ENCODE measurements at regions not wholly inside any gene's neighbourhood (a gene's known extent, or its start where the extent isn't known, plus 50 kb on each side); places are given as distances from the start of the nearest gene placed in this dataset.
"Not testable (repeated sequence)": the region's sequence is repeated elsewhere in the genome, so short reads cannot be mapped to it uniquely, and the experiment has no call there.

DNA sequence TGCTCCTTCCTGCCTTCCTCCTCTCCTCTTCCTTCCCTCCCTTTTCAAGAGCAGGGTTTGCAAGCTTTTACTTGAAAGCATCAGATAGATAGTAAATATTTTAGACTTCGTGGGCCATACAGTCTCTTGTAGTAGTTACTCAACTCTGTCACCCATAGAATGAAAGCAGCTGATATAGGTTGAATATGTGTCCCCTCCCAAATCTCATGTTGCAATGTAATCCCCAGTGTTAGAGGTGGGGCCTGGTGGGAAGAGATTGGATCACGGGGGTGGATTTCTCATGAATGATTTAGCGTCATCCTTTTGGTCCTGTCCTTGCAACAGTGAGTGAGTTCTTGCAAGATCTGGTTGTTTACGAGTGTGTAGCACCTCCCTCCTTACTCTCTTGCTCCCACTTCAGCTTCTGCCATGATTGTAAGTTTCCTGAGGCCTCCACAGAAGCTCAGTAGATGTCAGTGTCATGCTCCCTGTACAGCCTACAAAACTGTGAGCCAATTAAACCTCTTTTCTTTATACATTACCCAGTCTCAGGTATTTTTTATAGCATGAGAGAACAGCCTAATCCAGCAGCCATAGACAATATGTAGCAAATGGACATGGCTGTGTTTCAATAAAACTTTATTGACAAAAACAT is 124.7 kb downstream of the ART5 start:
- DNase-seq; in situ Hi-C loops (cut with MboI; ENCODE audit: low pct_unique_long_range_greater_than_20kb, low sequenced_read_pairs): not testable (repeated sequence)

DNA sequence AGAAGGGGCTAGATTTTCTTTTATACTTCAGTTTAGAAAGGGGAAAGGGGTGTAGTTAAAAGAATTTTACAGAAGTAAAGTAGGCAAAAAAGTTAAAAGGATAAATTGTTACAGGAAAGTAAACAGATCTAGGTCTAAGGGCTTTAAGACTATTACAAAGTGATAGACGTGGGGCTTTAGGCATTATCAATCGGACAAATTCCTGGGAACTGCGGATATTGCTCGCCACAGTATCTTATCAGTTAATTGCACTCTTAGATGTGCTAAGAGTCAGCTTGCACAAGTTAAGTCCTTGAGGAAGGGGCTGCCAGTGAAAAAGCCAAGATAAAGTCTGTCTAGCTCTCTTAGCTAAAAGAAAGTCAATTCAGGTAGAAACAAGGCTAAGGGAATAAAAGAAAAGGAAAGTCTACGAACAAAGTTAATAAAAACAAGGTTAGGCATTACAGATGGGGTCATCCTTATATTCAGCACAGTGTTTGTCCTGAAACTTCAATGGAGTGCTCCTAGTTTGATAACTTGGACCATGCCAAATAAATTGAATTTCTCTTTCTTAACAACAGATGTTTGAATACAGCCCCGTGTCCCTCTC is 125.4 kb downstream of the ART5 start:
- DNase-seq; in situ Hi-C loops (cut with MboI; ENCODE audit: low pct_unique_long_range_greater_than_20kb, low sequenced_read_pairs): not testable (repeated sequence)

DNA sequence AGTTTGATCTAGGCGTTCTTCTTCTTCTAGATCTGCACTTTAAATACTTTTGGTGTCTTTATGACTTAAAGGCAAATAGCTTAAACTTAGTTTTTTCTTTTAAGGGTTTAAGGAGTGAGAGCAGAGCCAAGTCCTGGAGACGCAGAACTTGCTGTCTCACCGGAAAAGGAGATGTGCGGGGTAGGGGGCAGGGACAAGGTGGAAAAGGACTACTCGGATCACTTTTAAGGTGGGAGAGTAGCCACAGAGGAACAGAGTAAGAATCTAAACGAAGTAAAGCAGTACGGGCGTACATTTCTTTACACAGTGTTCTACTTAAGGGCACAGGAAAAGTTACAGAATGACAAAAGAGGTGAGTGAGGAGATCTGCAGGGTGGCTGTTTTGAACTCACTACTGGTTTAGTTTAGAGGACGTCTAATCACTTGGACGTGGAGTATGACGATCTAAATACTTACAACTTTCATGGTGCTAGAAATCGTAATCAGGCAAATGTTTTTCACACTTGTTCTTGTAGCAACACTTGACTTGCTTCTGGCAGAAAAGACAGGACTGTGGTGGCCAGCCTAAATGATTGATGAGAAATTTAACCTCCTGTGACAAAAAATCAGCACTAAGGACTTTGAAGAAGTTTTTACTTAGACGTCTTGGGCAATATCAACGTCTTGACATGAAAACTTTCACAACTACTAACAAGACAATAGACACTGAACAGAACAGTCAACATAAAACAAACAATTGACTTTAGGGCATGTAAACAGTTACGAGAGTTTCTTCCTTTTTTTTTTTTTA is 127.0 kb downstream of the ART5 start:
- in situ Hi-C loops (cut with MboI; ENCODE audit: low pct_unique_long_range_greater_than_20kb, low sequenced_read_pairs); DNase-seq: not testable (repeated sequence)

DNA sequence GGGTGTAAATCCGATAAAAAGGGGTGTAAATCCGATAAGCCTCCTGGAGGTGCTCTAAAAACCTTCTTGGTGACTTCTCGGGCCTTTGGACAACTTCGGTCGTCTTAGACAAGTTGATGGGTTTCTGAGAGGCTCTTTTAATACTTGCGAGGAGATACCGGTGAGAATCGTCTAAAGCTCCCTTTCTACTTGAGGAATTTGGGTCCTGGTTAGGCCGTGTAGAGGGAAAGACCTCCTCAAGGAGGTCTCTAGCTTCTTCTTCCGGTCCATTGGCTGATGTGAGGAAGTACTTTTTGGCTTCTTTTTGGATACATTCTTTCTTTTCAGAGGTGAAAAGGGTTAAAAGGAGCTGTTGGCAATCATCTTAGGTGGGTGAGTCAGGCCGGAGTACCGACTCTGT is 128.5 kb downstream of the ART5 start:
- DNase-seq; in situ Hi-C loops (cut with MboI; ENCODE audit: low pct_unique_long_range_greater_than_20kb, low sequenced_read_pairs): not testable (repeated sequence)

DNA sequence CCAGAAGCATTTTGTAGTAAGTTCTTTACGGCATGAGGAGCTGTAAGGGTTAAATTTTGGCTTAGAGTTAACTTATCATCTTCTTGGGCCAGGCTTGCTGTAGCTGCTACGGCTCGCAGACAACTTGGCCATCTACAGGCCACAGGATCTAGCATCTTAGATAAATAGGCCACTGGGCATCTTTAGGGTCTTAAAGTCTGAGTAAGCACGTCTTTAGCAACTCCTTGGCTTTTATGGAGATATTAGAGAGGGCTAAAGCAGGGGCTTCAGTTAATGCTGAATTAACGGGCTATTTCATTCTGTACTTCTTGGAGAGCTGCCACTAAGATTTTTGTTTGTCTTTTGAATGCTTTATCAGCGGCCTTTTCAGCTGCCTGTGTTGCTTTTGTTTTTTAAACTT is 129.0 kb downstream of the ART5 start:
- in situ Hi-C loops (cut with MboI; ENCODE audit: low pct_unique_long_range_greater_than_20kb, low sequenced_read_pairs); DNase-seq: not testable (repeated sequence)

DNA sequence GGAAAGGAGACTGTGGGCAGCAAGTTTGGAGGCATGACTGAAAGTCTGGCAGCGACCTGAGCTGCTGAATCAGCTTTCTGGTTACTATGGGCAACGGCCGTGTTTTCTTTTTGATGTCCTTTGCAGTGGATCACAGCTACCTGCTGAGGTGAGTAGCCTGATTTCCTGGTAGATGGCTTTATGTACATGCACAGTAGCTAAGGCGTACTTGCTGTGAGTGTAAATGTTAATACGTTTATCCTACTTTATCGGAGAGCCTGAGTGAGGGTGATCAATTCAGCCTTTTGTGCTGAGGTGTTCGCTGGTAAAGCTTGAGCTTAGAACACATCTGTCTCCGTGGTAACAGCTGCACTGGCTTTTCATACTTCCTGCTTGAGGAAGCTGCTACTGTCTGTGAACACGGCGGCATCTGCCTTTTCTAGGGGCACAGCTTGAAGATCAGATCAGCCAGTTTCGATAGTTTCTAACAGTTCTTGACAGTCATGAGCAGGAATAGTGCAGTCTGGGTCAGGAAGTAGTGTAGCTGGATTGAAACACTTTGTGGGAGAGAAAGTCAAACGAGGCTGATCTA is 129.6 kb downstream of the ART5 start:
- in situ Hi-C loops (cut with MboI; ENCODE audit: low pct_unique_long_range_greater_than_20kb, low sequenced_read_pairs); DNase-seq: not testable (repeated sequence)

DNA sequence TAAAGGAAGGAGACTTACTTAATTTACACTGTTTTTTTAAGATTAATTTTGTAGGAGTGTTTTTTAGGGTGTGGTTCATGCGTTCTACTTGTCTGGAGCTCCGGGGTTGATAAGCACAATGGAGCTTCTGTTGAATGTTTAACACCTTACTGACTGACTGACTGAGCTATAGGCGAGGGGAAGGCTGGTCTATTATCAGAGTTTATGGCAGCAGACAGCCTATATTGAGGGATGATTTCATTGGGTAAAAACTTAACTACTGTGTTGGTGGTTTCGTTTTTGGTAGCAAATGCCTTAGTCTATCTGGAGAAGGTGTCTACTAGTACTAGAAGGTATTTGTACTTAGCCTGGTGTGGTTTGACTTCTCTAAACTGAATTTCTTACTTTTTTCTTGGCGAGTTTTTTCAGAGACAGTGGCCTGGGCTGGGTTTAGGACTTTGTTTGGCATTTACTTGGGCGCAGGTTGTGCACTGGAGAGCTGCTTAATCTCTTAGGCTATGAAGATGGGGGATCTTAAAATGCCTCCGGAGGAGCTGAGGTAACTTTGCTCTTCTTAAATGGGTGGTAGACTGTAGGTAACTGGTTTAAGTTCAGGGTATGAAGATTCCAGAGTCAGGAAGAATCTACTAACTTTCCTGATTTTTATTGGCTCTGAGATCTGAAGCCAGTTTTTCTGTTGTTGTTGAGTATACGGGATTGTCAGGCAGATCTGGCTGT is 130.2 kb downstream of the ART5 start:
- in situ Hi-C loops (cut with MboI; ENCODE audit: low pct_unique_long_range_greater_than_20kb, low sequenced_read_pairs); DNase-seq: not testable (repeated sequence)

DNA sequence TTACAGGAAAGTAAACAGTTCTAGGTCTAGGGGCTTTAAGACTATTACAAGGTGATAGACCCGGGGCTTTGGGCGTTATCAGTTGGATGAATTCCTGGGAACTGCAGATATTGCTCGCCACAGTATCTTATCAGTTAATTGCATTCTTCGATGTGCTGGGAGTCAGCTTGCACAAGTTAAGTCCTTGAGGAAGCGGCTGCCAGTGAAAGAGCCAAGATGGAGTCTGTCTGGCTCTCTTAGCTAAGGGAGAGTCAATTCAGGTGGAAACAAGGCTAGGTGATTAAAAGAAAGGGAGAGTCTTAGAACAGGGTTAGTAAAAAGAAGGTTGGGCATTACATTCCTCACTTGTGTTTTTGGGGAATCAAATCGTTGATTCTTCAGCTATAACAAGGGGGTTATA is 130.6 kb upstream of the ZNF195 start:
- in situ Hi-C loops (cut with MboI; ENCODE audit: low pct_unique_long_range_greater_than_20kb, low sequenced_read_pairs); DNase-seq: not testable (repeated sequence)

DNA sequence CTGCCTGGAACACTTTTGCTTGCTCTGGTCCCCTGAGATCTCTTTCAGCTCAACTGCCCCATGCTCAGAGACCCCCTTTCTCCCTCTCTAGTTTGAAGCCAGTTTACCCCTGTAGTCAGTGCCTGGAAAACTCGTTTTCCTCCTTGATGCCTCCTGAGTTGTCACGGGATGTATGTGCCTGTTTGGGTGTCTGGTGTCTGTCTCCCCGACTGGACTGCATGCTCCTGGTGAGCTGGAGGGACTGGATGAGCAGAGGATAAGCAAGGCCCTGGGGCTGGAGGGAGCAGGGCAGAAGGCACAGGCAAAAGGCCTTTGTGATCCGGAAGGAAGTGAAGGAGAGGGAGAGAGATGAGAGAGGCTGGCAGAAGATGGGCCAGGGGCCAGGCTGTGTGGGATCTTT is 120.3 kb upstream of the ZNF195 start:
- in situ Hi-C loops (cut with MboI; ENCODE audit: low pct_unique_long_range_greater_than_20kb, low sequenced_read_pairs); DNase-seq: not testable (repeated sequence)

DNA sequence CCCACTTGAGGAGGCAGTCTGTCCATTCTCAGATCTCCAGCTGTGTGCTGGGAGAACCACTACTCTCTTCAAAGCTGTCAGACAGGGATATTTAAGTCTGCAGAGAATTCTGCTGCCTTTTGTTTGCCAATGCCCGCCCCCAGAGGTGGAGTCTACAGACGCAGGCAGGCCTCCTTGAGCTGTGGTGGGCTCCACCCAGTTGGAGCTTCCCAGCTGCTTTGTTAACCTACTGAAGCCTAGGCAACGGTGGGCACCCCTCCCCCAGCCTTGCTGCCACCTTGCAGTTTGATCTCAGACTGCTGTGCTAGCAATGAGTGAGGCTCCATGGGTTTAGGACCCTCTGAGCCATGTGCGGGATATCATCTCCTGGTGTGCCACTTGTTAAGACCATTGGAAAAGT is 119.4 kb upstream of the ZNF195 start:
- in situ Hi-C loops (cut with MboI; ENCODE audit: low pct_unique_long_range_greater_than_20kb, low sequenced_read_pairs); DNase-seq: not testable (repeated sequence)

DNA sequence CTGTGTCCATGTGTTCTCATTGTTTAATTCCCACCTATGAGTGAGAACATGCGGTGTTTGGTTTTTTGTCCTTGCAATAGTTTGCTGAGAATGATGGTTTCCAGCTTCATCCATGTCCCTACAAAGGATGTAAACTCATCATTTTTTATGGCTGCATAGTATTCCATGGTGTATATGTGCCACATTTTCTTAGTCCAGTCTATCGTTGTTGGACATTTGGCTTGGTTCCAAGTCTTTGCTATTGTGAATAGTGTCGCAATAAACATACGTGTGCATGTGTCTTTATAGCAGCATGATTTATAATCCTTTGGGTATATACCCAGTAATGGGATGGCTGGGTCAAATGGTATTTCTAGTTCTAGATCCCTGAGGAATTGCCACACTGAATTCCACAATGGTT is 114.2 kb upstream of the ZNF195 start:
- in situ Hi-C loops (cut with MboI; ENCODE audit: low pct_unique_long_range_greater_than_20kb, low sequenced_read_pairs); DNase-seq: not testable (repeated sequence)

DNA sequence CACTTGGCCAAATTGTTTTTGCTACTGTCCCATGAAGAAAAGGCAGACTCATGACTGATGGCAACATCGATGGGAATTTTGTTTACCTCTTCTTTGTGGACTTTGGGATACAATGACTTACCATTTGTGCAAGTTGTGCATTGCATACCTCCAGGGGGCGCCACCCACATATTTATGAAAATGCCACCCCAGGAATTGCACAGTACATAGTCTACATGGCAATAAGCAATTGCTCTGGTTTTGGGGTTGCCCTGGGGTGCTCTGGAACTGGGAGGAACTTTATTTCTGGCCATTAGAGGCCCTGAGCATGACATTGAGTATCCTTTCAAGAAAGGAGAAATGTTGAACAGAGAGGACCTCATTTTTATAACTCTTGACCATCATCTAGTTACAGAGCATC is 109.1 kb upstream of the ZNF195 start:
- DNase-seq; in situ Hi-C loops (cut with MboI; ENCODE audit: low pct_unique_long_range_greater_than_20kb, low sequenced_read_pairs): not testable (repeated sequence)

DNA sequence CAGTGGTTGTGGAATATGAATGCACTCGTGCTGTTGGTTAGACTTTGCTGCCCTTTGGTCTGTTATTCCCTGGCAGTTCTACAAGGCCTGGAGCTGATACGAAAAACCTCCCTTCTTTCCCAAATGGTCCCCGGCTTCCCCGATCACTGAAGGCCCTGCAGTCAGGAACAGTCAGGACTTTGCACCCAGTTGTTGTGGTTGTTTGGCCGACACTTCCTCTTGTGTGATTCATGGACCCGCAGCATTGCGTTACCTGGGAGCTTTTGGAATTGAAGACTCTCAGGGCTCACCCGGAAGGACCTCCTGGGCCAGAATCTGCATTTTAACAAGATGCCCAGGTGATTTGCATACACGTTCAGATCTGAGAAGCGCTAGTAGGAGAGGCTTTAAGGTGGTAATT is 106.8 kb upstream of the ZNF195 start:
- in situ Hi-C loops (cut with MboI; ENCODE audit: low pct_unique_long_range_greater_than_20kb, low sequenced_read_pairs): not testable (repeated sequence)

DNA sequence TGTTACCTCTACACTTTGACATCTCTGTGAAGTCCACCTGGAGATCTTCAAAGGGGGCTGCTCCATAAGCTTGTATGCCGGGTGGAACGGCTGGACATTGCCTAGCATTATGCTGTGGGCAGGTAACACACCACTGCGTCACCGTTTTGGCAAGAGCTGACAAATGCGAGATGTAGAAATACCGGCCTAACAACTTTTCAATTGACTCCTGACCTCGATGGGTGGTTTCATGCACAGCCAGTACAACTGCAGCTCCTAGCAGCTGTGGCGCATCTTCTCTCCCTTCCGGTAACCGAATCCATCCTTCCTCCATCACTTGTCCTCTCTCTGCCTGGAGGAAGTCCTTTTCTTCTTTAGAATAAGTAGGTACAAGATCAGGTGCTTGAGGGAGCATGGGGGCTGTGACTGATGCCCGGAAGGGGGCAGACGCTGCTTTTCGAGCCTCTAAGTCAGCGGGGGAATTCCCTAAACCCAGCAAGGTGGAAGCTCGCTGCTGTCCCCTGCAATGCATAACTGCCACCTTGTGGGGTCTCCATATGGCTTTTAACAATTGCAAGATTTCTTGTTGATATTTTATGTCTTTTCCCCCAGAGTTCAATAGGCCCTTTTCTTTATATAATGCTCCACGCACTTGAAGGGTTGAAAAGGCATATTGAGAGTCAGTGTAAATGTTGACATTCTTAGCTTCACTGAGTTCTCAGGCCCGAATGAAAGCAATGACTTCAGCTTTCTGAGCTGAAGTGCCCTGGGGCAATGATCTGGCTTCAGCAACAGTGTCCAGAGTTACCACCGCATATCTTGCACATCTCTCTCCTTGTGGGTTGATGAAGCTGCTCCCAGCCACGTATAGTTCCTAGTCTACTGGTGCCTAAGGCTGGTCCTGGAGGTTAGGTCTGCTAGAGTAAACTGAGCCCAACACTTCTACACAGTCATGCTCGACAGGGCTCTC is 98.3 kb upstream of the ZNF195 start:
- in situ Hi-C loops (cut with MboI; ENCODE audit: low pct_unique_long_range_greater_than_20kb, low sequenced_read_pairs); DNase-seq: not testable (repeated sequence)

More for the DNA sequence above, 106.8 kb upstream of the ZNF195 start:
- DNase-seq: not testable (repeated sequence)

DNA sequence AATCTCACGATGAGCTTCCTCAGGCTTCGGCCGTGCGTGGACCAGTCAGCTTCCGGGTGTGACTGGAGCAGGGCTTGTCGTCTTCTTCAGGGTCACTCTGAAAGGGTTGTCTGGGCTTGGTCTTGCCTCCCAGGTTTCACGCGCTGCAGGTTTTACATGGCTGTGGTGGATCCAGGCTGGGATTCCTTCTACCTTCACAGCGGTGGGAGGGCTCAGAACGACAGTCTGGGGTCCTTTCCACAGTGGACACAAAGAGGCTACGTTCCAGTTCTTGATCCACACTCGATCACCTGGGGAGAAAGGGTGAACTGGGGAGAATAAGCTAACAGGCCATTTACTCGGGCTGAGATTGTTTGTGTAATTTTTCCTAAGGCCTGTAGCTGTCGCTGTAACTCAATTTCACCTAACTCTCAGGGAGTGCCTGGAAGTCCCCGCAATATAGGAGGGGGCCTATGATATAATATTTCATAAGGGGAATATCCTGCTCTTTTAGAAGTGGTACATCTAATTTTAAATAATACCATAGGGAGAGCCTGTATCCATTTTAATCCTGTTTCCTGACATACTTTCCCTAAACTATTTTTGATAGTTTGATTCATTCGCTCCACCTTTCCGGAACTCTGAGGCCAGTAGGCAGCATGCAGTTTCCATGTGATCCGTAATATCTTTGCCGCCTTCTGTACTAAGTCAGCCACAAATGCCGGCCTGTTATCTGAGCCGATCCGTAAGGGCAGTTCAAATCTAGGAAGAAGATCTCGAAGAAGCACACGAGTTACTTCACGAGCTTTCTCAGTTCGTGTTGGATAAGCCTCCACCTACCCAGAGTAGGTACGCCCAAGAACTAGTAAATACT is 97.4 kb upstream of the ZNF195 start:
- not testable (repeated sequence) for DNase-seq

DNA sequence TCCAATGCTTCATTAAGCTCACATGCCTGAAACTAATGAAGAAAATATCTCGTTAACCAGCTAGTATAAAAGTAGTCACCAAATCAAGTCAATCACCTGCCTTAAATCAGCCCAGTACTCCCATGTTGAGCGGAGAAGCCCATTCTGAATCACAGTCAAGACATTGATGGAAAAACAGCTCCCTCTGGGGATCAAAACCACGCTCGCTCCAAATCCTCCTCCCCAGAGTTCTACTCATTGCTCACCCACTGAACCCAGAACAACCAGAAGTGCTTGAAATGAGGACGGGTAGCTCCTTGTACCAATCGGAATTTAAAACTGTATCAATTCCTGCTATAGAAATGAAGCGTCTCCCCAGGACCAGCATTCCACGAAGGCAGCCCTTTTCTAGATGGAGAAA is 90.0 kb upstream of the ZNF195 start:
- DNase-seq; in situ Hi-C loops (cut with MboI; ENCODE audit: low pct_unique_long_range_greater_than_20kb, low sequenced_read_pairs): not testable (repeated sequence)

More for the DNA sequence above, 97.4 kb upstream of the ZNF195 start:
- in situ Hi-C loops (cut with MboI; ENCODE audit: low pct_unique_long_range_greater_than_20kb, low sequenced_read_pairs): not testable (repeated sequence)

DNA sequence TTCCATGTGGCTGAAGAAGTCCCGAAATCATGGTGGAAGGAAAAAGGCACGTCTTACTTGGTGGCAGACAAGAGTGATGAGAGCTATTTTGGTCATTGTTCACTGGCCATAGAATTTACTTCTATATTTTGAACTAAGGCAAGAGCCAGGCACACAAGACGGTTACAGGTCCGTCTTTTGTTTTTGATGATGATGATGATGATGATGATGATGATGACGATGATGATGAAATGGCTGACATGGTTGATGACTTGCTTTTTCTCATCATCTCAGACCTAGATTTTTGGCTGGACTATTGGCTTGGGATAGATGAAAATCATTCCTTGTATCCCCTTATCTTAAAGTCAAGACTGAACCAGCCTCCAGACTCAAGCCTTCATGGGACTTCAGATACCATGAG is 88.7 kb upstream of the ZNF195 start:
- in situ Hi-C loops (cut with MboI; ENCODE audit: low pct_unique_long_range_greater_than_20kb, low sequenced_read_pairs); DNase-seq: not testable (repeated sequence)
